ENCODE measurements at regions not wholly inside any gene's neighbourhood (a gene's known extent, or its start where the extent isn't known, plus 50 kb on each side); places are given as distances from the start of the nearest gene placed in this dataset.

- FAIRE-seq (no peak), DNase-seq (ENCODE audit: low spot score) (no peak)
Observed at GRCh38 chr15:77716632-77717332, 84.1 kb upstream of the LINGO1 start.

- DNase-seq (ENCODE audit: low spot score): no peak
- no peak for FAIRE-seq
Observed at GRCh38 chr15:77715860-77716259, 83.1 kb upstream of the LINGO1 start.

- FAIRE-seq (no peak), DNase-seq (ENCODE audit: low spot score) (no peak)
Observed at GRCh38 chr15:77715051-77715450, 82.3 kb upstream of the LINGO1 start.

GRCh38 chr15:77714555-77714954 is 81.8 kb upstream of the LINGO1 start:
- DNase-seq (ENCODE audit: low spot score) (no peak), FAIRE-seq (no peak)

- no peak for FAIRE-seq
- DNase-seq (ENCODE audit: low spot score): no peak
Observed at GRCh38 chr15:77714023-77714422, 81.3 kb upstream of the LINGO1 start.

GRCh38 chr15:77713281-77713680 is 80.6 kb upstream of the LINGO1 start:
- DNase-seq (ENCODE audit: low spot score) (no peak), FAIRE-seq (no peak)

GRCh38 chr15:77712438-77712837 is 79.7 kb upstream of the LINGO1 start:
- DNase-seq (ENCODE audit: low spot score) (no peak), FAIRE-seq (no peak)

- FAIRE-seq: no peak
Observed at GRCh38 chr15:77710637-77711036, 77.9 kb upstream of the LINGO1 start.

GRCh38 chr15:77710206-77710605 is 77.5 kb upstream of the LINGO1 start:
- DNase-seq (ENCODE audit: low spot score): no peak

More at GRCh38 chr15:77710637-77711036, 77.9 kb upstream of the LINGO1 start:
- DNase-seq (ENCODE audit: low spot score): no peak

GRCh38 chr15:77709135-77709886 is 76.6 kb upstream of the LINGO1 start:
- FAIRE-seq (no peak), DNase-seq (ENCODE audit: low spot score) (no peak)

More at GRCh38 chr15:77710206-77710605, 77.5 kb upstream of the LINGO1 start:
- FAIRE-seq: no peak

- DNase-seq (ENCODE audit: low spot score) (no peak), FAIRE-seq (no peak)
Observed at GRCh38 chr15:77706482-77707244, 74.0 kb upstream of the LINGO1 start.

GRCh38 chr15:77702211-77702957 is 69.7 kb upstream of the LINGO1 start:
- DNase-seq (ENCODE audit: low spot score): no peak

GRCh38 chr15:77698481-77698880 is 65.8 kb upstream of the LINGO1 start:
- FAIRE-seq: no peak
- DNase-seq (ENCODE audit: low spot score): no peak

More at GRCh38 chr15:77702211-77702957, 69.7 kb upstream of the LINGO1 start:
- no peak for FAIRE-seq

- FAIRE-seq (no peak), DNase-seq (ENCODE audit: low spot score) (no peak)
Observed at GRCh38 chr15:77697893-77698292, 65.2 kb upstream of the LINGO1 start.

- no peak for DNase-seq (ENCODE audit: low spot score)
- FAIRE-seq: no peak
Observed at GRCh38 chr15:77696871-77697270, 64.2 kb upstream of the LINGO1 start.

- FAIRE-seq: no peak
- DNase-seq (ENCODE audit: low spot score): no peak
Observed at GRCh38 chr15:77695961-77696582, 63.4 kb upstream of the LINGO1 start.

GRCh38 chr15:77695548-77695947 is 62.8 kb upstream of the LINGO1 start:
- FAIRE-seq: no peak

GRCh38 chr15:77693576-77693975 is 60.9 kb upstream of the LINGO1 start:
- FAIRE-seq: no peak
- no peak for DNase-seq (ENCODE audit: low spot score)

More at GRCh38 chr15:77695548-77695947, 62.8 kb upstream of the LINGO1 start:
- DNase-seq (ENCODE audit: low spot score): no peak

- no peak for DNase-seq (ENCODE audit: low spot score)
- no peak for FAIRE-seq
Observed at GRCh38 chr15:77692614-77693013, 59.9 kb upstream of the LINGO1 start.

GRCh38 chr15:77691607-77692006 is 58.9 kb upstream of the LINGO1 start:
- FAIRE-seq (no peak), DNase-seq (ENCODE audit: low spot score) (no peak)

- no peak for FAIRE-seq
- DNase-seq (ENCODE audit: low spot score): no peak
Observed at GRCh38 chr15:77689821-77690220, 57.1 kb upstream of the LINGO1 start.

Data from RCC 7860 (cell line).